ENCODE measurements at regions not wholly inside any gene's neighbourhood (a gene's known extent, or its start where the extent isn't known, plus 50 kb on each side); places are given as distances from the start of the nearest gene placed in this dataset.
"Not testable (repeated sequence)": the region's sequence is repeated elsewhere in the genome, so short reads cannot be mapped to it uniquely, and the experiment has no call there.

DNA sequence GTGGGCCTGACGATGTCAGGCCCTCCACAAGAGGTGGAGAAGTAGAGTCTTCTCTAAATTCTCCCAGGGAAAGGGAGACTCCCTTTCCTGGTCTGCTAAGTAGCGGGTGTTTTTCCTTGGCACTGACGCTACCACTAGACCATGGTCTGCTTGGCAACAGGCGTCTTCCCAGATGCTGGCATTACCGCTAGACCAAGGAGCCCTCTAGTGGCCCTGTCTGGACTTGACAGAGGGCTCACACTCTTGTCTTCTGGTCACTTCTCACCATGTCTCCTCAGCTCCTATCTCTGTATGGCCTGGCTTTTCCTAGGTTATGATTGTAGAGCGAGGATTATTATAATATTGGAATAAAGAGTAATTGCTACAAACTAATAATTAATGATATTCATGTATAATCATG lies 51.1 kb upstream of the RASSF6 start:
- not testable (repeated sequence) for DNase-seq (ENCODE audit: insufficient read length); FAIRE-seq

DNA sequence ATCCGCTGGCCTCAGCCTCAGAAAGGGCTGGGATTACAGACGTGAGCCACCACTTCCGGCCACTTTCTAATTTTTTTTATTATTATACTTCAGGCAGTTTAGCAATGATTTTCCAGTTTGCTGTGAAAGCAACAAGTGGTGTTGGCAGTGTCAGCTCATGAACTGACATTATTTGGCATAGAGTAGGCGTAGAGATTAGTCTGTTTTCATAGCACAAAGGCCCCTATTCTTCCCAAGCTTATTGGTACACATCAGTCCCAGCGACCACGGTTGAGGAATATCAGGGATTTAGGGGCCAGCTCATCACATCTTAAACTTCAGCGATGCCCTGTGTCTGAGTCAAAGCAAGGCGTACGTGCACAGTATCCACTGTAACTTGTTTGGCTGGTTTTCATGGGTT lies 53.0 kb upstream of the RASSF6 start:
- no peak for FAIRE-seq
- TF ChIP-seq POLR2A (IDR thresholded peaks at IDR 0.05; ENCODE audit: low read depth, low read length) (no peak), POLR2AphosphoS5 (IDR thresholded peaks at IDR 0.05; ENCODE audit: low read depth, low read length) (no peak), TAF1 (IDR thresholded peaks at IDR 0.05; ENCODE audit: borderline replicate concordance, low read depth, low read length) (no peak)

DNA sequence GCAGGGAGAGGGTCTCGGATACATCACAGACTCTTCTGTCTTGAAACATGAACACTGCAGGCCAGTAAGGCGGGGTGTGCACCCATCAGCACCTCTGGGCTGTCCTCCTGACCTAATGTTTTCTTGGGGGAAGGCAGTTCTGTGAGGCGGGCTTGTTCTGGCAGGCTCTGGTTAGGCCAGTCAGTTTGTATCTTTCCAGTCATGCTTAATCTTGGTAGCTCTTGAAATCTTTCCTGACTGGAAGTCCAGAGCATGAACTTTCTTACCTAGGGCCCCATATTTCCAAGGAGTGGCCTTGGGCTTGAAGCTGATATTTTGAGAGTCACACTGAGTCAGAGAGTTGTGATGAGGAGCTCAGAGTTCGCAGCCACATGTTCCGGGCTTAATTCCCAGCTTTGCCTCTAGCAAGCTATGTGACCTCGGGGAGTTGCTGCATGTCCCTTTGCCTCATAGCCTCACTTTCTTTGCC lies 54.2 kb upstream of the RASSF6 start:
- FAIRE-seq = no peak
- no peak for DNase-seq (ENCODE audit: insufficient read length)
- TF ChIP-seq TAF1 (IDR thresholded peaks at IDR 0.05; ENCODE audit: borderline replicate concordance, low read depth, low read length) (no peak), POLR2AphosphoS5 (IDR thresholded peaks at IDR 0.05; ENCODE audit: low read depth, low read length) (no peak), POLR2A (IDR thresholded peaks at IDR 0.05; ENCODE audit: low read depth, low read length) (no peak)

More for the DNA sequence above, 53.0 kb upstream of the RASSF6 start:
- DNase-seq (ENCODE audit: insufficient read length) = no peak

DNA sequence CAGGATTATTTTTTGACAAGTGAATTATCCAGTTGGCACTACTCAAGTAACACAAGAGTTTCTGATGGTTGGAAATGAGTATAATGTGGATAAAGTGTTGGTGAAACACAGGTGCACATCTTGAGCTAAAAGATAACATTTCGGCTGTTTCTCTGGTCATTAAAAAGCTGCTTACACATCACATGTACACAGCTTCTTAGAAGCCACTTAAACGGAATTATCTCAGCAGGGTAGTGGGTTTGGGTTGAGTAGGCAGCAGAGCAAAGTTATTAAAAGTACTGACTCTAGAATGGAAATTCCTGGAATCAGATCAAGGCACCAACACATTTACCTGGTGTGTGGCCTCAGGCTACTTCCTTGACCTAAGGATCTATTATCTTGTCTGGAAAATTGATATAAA lies 55.4 kb upstream of the RASSF6 start:
- FAIRE-seq (no peak), DNase-seq (ENCODE audit: insufficient read length) (no peak)
- no peak for TF ChIP-seq TAF1 (IDR thresholded peaks at IDR 0.05; ENCODE audit: borderline replicate concordance, low read depth, low read length)
- no peak for TF ChIP-seq POLR2A (IDR thresholded peaks at IDR 0.05; ENCODE audit: low read depth, low read length)
- no peak for TF ChIP-seq POLR2AphosphoS5 (IDR thresholded peaks at IDR 0.05; ENCODE audit: low read depth, low read length)

DNA sequence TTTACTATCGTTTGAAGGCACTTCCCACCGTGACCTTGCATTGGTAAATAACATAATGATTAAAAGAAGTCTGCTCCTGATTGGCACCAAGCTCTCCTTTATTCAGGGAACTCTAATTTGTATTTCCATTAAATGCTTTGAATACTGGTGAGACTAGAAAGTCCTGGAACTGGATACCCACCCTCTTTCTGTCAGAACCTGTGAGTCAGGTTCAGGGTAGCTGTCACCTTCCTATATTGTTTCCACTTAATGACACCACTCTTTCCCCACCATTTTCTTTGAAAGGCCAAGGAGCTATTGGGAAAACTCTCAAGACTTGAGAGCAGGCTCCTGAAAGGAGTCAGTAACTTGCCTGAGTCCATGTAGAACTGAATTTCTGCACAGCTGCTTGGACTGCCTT lies 55.9 kb upstream of the RASSF6 start:
- FAIRE-seq = no peak
- no peak for DNase-seq (ENCODE audit: insufficient read length)

GRCh38 chr4:73676861-73677323 lies 56.7 kb upstream of the RASSF6 start:
- TF ChIP-seq TAF1 (IDR thresholded peaks at IDR 0.05; ENCODE audit: borderline replicate concordance, low read depth, low read length) (no peak), POLR2A (IDR thresholded peaks at IDR 0.05; ENCODE audit: low read depth, low read length) (no peak), POLR2AphosphoS5 (IDR thresholded peaks at IDR 0.05; ENCODE audit: low read depth, low read length) (no peak)
- FAIRE-seq (no peak), DNase-seq (ENCODE audit: insufficient read length) (no peak)

More for the DNA sequence above, 55.9 kb upstream of the RASSF6 start:
- TF ChIP-seq TAF1 (IDR thresholded peaks at IDR 0.05; ENCODE audit: borderline replicate concordance, low read depth, low read length) (no peak), POLR2AphosphoS5 (IDR thresholded peaks at IDR 0.05; ENCODE audit: low read depth, low read length) (no peak), POLR2A (IDR thresholded peaks at IDR 0.05; ENCODE audit: low read depth, low read length) (no peak)

DNA sequence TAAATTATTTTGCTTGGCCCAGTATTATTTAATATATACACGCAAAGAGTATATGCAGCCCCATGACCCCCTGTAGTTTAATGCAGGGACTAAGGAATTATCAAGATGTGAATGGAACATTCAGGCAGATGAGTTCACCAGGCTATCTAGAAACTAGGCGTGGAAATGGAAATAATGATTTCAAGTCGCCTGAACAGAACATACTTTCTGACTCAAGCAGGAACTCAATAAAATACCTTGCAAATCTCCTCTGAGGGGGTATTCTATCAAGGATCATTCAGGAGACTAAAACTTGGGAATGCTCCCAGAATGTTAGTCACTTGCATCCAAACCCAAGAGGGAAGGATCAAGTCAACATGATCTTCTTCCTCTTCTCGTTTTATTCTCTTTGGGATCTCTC lies 59.6 kb upstream of the RASSF6 start:
- FAIRE-seq = no peak
- TF ChIP-seq POLR2AphosphoS5 (IDR thresholded peaks at IDR 0.05; ENCODE audit: low read depth, low read length) (no peak), TAF1 (IDR thresholded peaks at IDR 0.05; ENCODE audit: borderline replicate concordance, low read depth, low read length) (no peak)
- DNase-seq (ENCODE audit: insufficient read length) = no peak

DNA sequence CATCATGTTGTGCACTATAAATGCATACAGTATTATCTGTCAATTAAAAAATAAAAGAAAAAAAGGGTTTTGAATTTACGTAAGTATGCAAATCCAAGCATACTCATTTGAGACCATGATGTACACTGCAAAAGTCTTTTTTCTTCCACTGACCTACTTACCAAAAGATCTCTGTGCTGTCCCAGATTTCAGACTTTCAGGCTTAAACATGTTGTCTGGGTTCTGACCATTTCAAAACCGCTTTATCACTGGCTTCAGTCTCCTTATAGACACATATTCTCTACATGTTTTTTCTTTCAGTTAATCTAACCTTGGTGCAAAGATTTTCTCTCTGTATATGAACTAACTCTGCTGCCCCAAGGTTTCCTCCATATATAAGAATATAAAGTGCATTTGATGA lies 58.6 kb upstream of the CXCL8 start:
- DNase-seq (ENCODE audit: insufficient read length) (no peak), FAIRE-seq (no peak)
- TF ChIP-seq POLR2AphosphoS5 (IDR thresholded peaks at IDR 0.05; ENCODE audit: low read depth, low read length) = no peak
- TF ChIP-seq POLR2A (IDR thresholded peaks at IDR 0.05; ENCODE audit: low read depth, low read length) = no peak

GRCh38 chr4:73682508-73682907 lies 57.9 kb upstream of the CXCL8 start:
- DNase-seq (ENCODE audit: insufficient read length) (no peak), FAIRE-seq (no peak)
- TF ChIP-seq POLR2AphosphoS5 (IDR thresholded peaks at IDR 0.05; ENCODE audit: low read depth, low read length) (no peak), POLR2A (IDR thresholded peaks at IDR 0.05; ENCODE audit: low read depth, low read length) (no peak), TAF1 (IDR thresholded peaks at IDR 0.05; ENCODE audit: borderline replicate concordance, low read depth, low read length) (no peak)

- TF ChIP-seq POLR2AphosphoS5 (IDR thresholded peaks at IDR 0.05; ENCODE audit: low read depth, low read length) (no peak), TAF1 (IDR thresholded peaks at IDR 0.05; ENCODE audit: borderline replicate concordance, low read depth, low read length) (no peak), POLR2A (IDR thresholded peaks at IDR 0.05; ENCODE audit: low read depth, low read length) (no peak)
- DNase-seq (ENCODE audit: insufficient read length) = no peak
- no peak for FAIRE-seq
These were observed 57.3 kb upstream of the CXCL8 start for GRCh38 chr4:73683033-73683432.

GRCh38 chr4:73683456-73683855 lies 56.9 kb upstream of the CXCL8 start:
- TF ChIP-seq POLR2AphosphoS5 (IDR thresholded peaks at IDR 0.05; ENCODE audit: low read depth, low read length) (no peak), POLR2A (IDR thresholded peaks at IDR 0.05; ENCODE audit: low read depth, low read length) (no peak), TAF1 (IDR thresholded peaks at IDR 0.05; ENCODE audit: borderline replicate concordance, low read depth, low read length) (no peak)
- DNase-seq (ENCODE audit: insufficient read length) (no peak), FAIRE-seq (no peak)

DNA sequence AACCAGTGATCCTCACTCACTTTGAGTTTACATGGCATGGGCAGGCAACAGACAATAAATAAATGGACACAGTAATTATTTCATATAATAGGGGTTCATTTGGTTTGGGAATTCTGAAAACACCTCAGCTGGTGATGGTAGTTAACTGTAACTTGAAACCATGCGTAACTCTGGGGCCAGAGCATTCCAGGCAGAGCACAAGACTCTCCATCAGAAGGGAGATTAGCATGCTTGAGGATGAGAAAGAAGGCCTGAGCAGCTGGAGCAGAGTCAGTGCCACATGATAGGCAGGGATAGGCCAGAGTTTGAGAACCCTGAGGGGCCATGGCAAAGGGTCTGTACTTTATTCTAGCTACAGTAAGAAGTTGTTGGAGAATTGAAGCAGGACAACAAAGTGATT lies 56.3 kb upstream of the CXCL8 start:
- DNase-seq (ENCODE audit: insufficient read length) (no peak), FAIRE-seq (no peak)
- TF ChIP-seq POLR2AphosphoS5 (IDR thresholded peaks at IDR 0.05; ENCODE audit: low read depth, low read length) (no peak), POLR2A (IDR thresholded peaks at IDR 0.05; ENCODE audit: low read depth, low read length) (no peak), TAF1 (IDR thresholded peaks at IDR 0.05; ENCODE audit: borderline replicate concordance, low read depth, low read length) (no peak)

- no peak for TF ChIP-seq TAF1 (IDR thresholded peaks at IDR 0.05; ENCODE audit: borderline replicate concordance, low read depth, low read length)
- TF ChIP-seq POLR2AphosphoS5 (IDR thresholded peaks at IDR 0.05; ENCODE audit: low read depth, low read length) = no peak
- TF ChIP-seq POLR2A (IDR thresholded peaks at IDR 0.05; ENCODE audit: low read depth, low read length) = no peak
- DNase-seq (ENCODE audit: insufficient read length) (no peak), FAIRE-seq (no peak)
These were observed 55.3 kb upstream of the CXCL8 start for GRCh38 chr4:73685052-73685451.

All from GM12892 (cell line).